AG04450 (cell line): ENCODE measurements at regions not wholly inside any gene's neighbourhood (a gene's known extent, or its start where the extent isn't known, plus 50 kb on each side); places are given as distances from the start of the nearest gene placed in this dataset.

Experiments
- CTCF ChIA-PET: fragments of 300-600, 350-600 bp; formaldehyde crosslinking; extraction: SDS; loops from one replicate; lab custom pipeline; 2022; ENCODE audit warnings: antibody characterized with exemption, inconsistent platforms; lab: Charles Lee
- POLR2A ChIA-PET: fragments of 350-600 bp; formaldehyde crosslinking; extraction: SDS; loops from one replicate; lab custom pipeline; 2021; ENCODE audit warnings: antibody characterized with exemption, inconsistent platforms; lab: Yijun Ruan, JAX
- DNase-seq: peaks from one replicate; pipeline ENCODE4 v3.0.0-alpha.2; 2011; ENCODE audit warnings: low read depth, low spot score
- H3K27ac ChIP-seq: one replicate; pipeline ENCODE4 v1.5.1; 2012; ENCODE audit warnings: low read depth, low read length, control low read depth
- H3K27me3 ChIP-seq: one replicate; pipeline ENCODE4 v1.6.0; 2012; ENCODE audit warnings: low read length; ENCODE audit not compliant: control insufficient read depth, insufficient read depth
- H3K4me3 ChIP-seq: 2 replicates; pipeline ENCODE4 v1.5.1; 2011; ENCODE audit warnings: mild to moderate bottlenecking, low read depth, low read length, control low read depth
- H3K9me3 ChIP-seq: 2 replicates; pipeline ENCODE4 v1.5.1; 2012; ENCODE audit warnings: low read length; ENCODE audit not compliant: control insufficient read depth, insufficient read depth
- CTCF ChIP-seq: IDR thresholded peaks from 2 replicates; pipeline ENCODE4 v1.5.1; 2011; ENCODE audit warnings: low read depth, low read length, control low read depth, inconsistent platforms

DNA sequence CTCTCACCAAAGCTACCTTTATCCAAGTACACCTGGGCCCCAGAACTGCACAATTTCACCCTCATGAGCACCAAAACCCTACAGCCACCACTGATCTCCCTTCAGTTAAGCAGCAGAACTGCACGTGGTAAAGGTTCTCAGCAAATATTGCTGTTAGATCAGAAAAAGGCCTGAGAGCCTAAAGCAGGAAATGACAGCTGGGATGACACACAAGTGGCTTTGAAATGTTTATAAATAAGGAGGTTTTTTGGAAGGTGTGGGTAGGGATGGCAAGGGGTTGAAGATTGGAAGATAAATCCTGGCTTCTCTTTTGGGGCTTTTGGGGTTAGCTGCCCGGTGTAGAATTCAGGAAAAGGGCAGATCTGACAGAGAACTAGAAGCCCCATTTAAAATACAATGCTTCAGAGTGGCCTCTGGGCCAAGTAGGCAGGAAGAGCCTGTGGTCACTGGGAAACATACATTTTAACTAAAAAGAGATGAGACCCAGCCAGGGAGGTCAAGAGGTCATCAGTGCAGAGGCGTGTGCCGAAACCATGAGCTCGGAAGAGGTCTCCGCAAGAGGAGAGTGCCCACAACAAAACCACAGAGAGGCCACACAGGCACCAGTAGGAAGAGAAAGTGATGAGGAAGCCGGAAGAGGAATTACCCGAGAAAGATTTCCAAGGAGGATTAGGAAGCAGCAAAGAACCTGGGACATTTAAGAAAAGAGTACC is 916.5 kb downstream of the NLGN4Y start:
- H3K9me3 ChIP-seq: no peaks in the 10 kb centered on the region
- DNase-seq: no peak
- ChIA-PET POLR2A (no interaction called here), CTCF (no interaction called here)
- TF ChIP-seq CTCF: no peak
- no peak overlapping the region for H3K27ac ChIP-seq
- H3K4me3 ChIP-seq: no peak overlapping the region
- no peaks in the 10 kb centered on the region for H3K27me3 ChIP-seq

- CTCF ChIA-PET: no interaction called here
- no peaks in the 10 kb centered on the region for H3K9me3 ChIP-seq
- TF ChIP-seq CTCF: no peak
- POLR2A ChIA-PET: no interaction called here
- H3K27me3 ChIP-seq: no peaks in the 10 kb centered on the region
- H3K27ac ChIP-seq: no peak overlapping the region
- no peak overlapping the region for H3K4me3 ChIP-seq
- DNase-seq: no peak
Observed at GRCh38 chrY:15441878-15442277, 917.5 kb downstream of the NLGN4Y start.

DNA sequence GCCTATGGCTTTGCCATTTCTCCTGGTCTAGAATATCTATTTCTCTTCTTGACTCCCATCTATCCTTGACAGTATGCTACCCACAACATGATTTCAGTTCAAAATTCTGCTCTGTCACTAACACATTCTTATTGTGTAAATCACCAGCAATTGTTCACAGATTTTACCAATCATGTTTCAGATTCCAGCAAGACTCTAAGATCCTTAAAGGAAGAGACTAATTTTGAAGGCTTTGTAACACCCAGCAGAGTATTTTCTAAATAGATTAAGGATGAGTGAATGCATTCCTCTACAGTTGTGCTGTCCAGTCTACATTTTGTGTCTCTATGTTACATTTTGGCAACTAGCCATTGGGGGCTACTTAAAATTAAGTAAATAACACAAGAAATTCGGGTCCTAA is 921.5 kb downstream of the NLGN4Y start:
- Histone ChIP-seq H3K27me3 (no peaks in the 10 kb centered on the region), H3K9me3 (no peaks in the 10 kb centered on the region), H3K27ac (no peak overlapping the region), H3K4me3 (no peak overlapping the region)
- CTCF ChIA-PET: interaction anchor here (0.6 kb wide), 1 partner anchor 146 kb away, joined by 3 read pairs; no protein-coding TSS in a partner anchor
- TF ChIP-seq CTCF: no peak
- POLR2A ChIA-PET: no interaction called here
- DNase-seq: no peak

- no peak for TF ChIP-seq CTCF
- ChIA-PET POLR2A (no interaction called here), CTCF (no interaction called here)
- Histone ChIP-seq H3K4me3 (no peak overlapping the region), H3K27ac (no peak overlapping the region), H3K9me3 (no peaks in the 10 kb centered on the region), H3K27me3 (no peaks in the 10 kb centered on the region)
- DNase-seq: no peak
Observed at GRCh38 chrY:15446861-15447260, 922.5 kb downstream of the NLGN4Y start.

DNA sequence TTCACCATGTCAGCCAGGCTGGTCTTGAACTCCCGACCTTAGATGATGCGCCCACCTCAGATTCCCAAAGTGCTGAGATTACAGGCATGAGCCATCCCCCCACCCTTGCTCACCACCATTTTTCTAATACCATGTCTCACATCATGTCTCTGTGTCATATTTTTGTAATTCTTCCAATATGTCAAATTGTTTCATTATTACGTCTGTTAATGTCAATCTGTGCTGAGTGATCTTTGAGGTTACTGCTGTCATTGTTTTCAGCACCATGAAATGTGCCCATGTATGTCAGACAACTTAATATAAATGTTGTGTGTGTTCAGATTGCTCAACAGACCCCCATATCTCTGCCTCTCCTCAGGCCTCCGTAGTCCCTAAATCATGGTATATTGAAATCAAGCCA is 923.6 kb downstream of the NLGN4Y start:
- TF ChIP-seq CTCF: no peak
- ChIA-PET CTCF (no interaction called here), POLR2A (no interaction called here)
- Histone ChIP-seq H3K27ac (no peak overlapping the region), H3K4me3 (no peak overlapping the region), H3K9me3 (no peaks in the 10 kb centered on the region), H3K27me3 (no peaks in the 10 kb centered on the region)
- DNase-seq: no peak
